Activated T-helper 2 cell treated with anti-CD3 and anti-CD28 coated beads, Interferon-gamma antibody, Interleukin-2, Interleukin-4, amounts not matched to agents 10 μg/mL and 5 μg/mL and 100 μg/mL, durations not matched to agents 14 hours and 24 hours and 36 hours (primary cell): ENCODE measurements at regions not wholly inside any gene's neighbourhood (a gene's known extent, or its start where the extent isn't known, plus 50 kb on each side); places are given as distances from the start of the nearest gene placed in this dataset.
"Not testable (repeated sequence)": the region's sequence is repeated elsewhere in the genome, so short reads cannot be mapped to it uniquely, and the experiment has no call there.

Experiments
- DNase-seq: peaks from one replicate; pipeline ENCODE4 v3.0.0; 2021; ENCODE audit warnings: low spot score
- H3K27ac Mint-ChIP-seq: one replicate; pipeline ENCODE4 v1.8.0; 2021; ENCODE audit warnings: mixed read lengths
- H3K27me3 Mint-ChIP-seq: one replicate; pipeline ENCODE4 v1.8.0; 2021; ENCODE audit warnings: low read depth, mixed read lengths
- H3K36me3 Mint-ChIP-seq: one replicate; pipeline ENCODE4 v1.8.0; 2021; ENCODE audit warnings: low read depth, mixed read lengths
- H3K4me1 Mint-ChIP-seq: one replicate; pipeline ENCODE4 v1.8.0; 2021; ENCODE audit warnings: low read depth, mixed read lengths
- H3K4me3 Mint-ChIP-seq: one replicate; pipeline ENCODE4 v1.8.0; 2021; ENCODE audit warnings: low read depth, mild to moderate bottlenecking, moderate library complexity, mixed read lengths
- H3K9me3 Mint-ChIP-seq: one replicate; pipeline ENCODE4 v1.8.0; 2021; ENCODE audit warnings: mixed read lengths
- intact Hi-C: fragments of 100-400 bp; cut with micrococcal nuclease; formaldehyde crosslinking; loops from one replicate; pipeline ENCODE4 v1.15.1; 2023

- Mint-ChIP-seq H3K27ac (no peak overlapping the region), H3K4me3 (no peak overlapping the region), H3K9me3 (peaks cover 10% of the 10 kb centered on the region), H3K4me1 (no peaks in the 10 kb centered on the region), H3K27me3 (no peaks in the 10 kb centered on the region), H3K36me3 (no peaks in the 10 kb centered on the region)
- no peak for DNase-seq
- intact Hi-C loops = no loop called here
Measured at GRCh38 chr2:36214691-36215090, 140.9 kb upstream of the CRIM1 start.

- no peaks in the 10 kb centered on the region for H3K36me3 Mint-ChIP-seq
- no peak overlapping the region for H3K4me3 Mint-ChIP-seq
- no peak overlapping the region for H3K27ac Mint-ChIP-seq
- no peaks in the 10 kb centered on the region for H3K4me1 Mint-ChIP-seq
- H3K27me3 Mint-ChIP-seq = peaks cover 7% of the 10 kb centered on the region
- H3K9me3 Mint-ChIP-seq = peaks cover 16% of the 10 kb centered on the region
- DNase-seq = no peak
- intact Hi-C loops = no loop called here
Measured at GRCh38 chr2:36203366-36203765, 152.2 kb upstream of the CRIM1 start.

- peaks cover 16% of the 10 kb centered on the region for H3K27me3 Mint-ChIP-seq
- no peak overlapping the region for H3K27ac Mint-ChIP-seq
- H3K4me3 Mint-ChIP-seq = no peak overlapping the region
- H3K9me3 Mint-ChIP-seq = peaks cover 16% of the 10 kb centered on the region
- H3K4me1 Mint-ChIP-seq = no peaks in the 10 kb centered on the region
- intact Hi-C loops = no loop called here
- no peaks in the 10 kb centered on the region for H3K36me3 Mint-ChIP-seq
- no peak for DNase-seq
Measured at GRCh38 chr2:36197181-36197971, 158.2 kb upstream of the CRIM1 start.

GRCh38 chr2:36193680-36194079 is 161.9 kb upstream of the CRIM1 start:
- no peak for DNase-seq
- no peaks in the 10 kb centered on the region for H3K36me3 Mint-ChIP-seq
- H3K4me3 Mint-ChIP-seq = no peak overlapping the region
- H3K27me3 Mint-ChIP-seq = peaks cover 27% of the 10 kb centered on the region
- no peaks in the 10 kb centered on the region for H3K9me3 Mint-ChIP-seq
- no peaks in the 10 kb centered on the region for H3K4me1 Mint-ChIP-seq
- H3K27ac Mint-ChIP-seq = no peak overlapping the region
- intact Hi-C loops = no loop called here

GRCh38 chr2:36192983-36193382 is 162.6 kb upstream of the CRIM1 start:
- no peaks in the 10 kb centered on the region for H3K9me3 Mint-ChIP-seq

DNA sequence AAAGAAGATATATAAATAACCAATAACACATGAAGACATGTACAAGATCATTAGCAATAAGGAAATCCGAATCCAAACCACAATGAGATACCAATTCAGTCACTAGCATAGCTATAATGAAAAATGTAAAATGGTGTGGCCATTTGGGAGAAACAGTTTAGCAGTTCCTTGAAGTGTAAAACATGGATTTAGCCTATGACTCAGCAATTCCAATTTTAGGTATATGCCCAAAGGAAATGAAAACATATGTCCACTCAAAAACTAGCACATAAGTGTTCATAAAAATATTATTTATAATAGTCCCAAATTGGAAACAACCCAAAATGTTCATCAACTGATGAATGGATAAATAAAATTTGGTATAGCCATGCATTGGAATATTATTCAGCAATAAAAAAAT is 165.5 kb upstream of the CRIM1 start:
- Mint-ChIP-seq H3K9me3 (no peaks in the 10 kb centered on the region), H3K36me3 (no peaks in the 10 kb centered on the region), H3K4me3 (no peak overlapping the region), H3K27ac (no peak overlapping the region), H3K4me1 (no peaks in the 10 kb centered on the region), H3K27me3 (peaks cover 23% of the 10 kb centered on the region)
- intact Hi-C loops = no loop called here
- no peak for DNase-seq

More at GRCh38 chr2:36192983-36193382, 162.6 kb upstream of the CRIM1 start:
- intact Hi-C loops = no loop called here
- Mint-ChIP-seq H3K4me3 (no peak overlapping the region), H3K36me3 (no peaks in the 10 kb centered on the region), H3K27me3 (peaks cover 27% of the 10 kb centered on the region), H3K4me1 (no peaks in the 10 kb centered on the region), H3K27ac (no peak overlapping the region)
- no peak for DNase-seq

GRCh38 chr2:36185624-36186023 is 170.0 kb upstream of the CRIM1 start:
- intact Hi-C loops = no loop called here
- Mint-ChIP-seq H3K9me3 (no peaks in the 10 kb centered on the region), H3K36me3 (no peaks in the 10 kb centered on the region)

DNA sequence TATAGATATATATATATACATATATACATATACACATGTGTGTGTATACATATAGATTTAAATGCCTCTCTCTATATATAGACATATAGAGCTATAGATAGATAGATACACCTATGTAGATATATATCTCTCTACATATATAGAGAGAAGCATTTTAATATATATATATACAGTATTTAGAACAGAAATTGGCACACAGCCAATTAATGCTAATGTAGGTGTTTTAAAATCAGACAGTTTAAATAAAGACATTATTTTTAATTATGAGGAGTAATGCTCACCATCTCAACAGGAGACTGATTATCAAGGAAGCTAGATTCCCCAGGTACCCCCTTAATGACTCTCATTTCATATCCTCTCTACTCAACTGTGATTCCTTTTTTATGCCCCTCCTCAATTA is 170.7 kb upstream of the CRIM1 start:
- H3K27ac Mint-ChIP-seq = no peak overlapping the region
- no peaks in the 10 kb centered on the region for H3K36me3 Mint-ChIP-seq
- H3K4me1 Mint-ChIP-seq = no peaks in the 10 kb centered on the region
- intact Hi-C loops = no loop called here
- peaks cover 8% of the 10 kb centered on the region for H3K27me3 Mint-ChIP-seq
- H3K4me3 Mint-ChIP-seq = no peak overlapping the region
- no peaks in the 10 kb centered on the region for H3K9me3 Mint-ChIP-seq
- no peak for DNase-seq

More at GRCh38 chr2:36185624-36186023, 170.0 kb upstream of the CRIM1 start:
- H3K27ac Mint-ChIP-seq = no peak overlapping the region
- DNase-seq = no peak
- no peak overlapping the region for H3K4me3 Mint-ChIP-seq
- peaks cover 10% of the 10 kb centered on the region for H3K27me3 Mint-ChIP-seq
- H3K4me1 Mint-ChIP-seq = no peaks in the 10 kb centered on the region

- H3K27ac Mint-ChIP-seq, intact Hi-C loops, H3K36me3 Mint-ChIP-seq, DNase-seq, H3K4me1 Mint-ChIP-seq, H3K27me3 Mint-ChIP-seq, H3K9me3 Mint-ChIP-seq, H3K4me3 Mint-ChIP-seq: not testable (repeated sequence)
Measured at GRCh38 chr2:36180789-36181482, 174.6 kb upstream of the CRIM1 start.

DNA sequence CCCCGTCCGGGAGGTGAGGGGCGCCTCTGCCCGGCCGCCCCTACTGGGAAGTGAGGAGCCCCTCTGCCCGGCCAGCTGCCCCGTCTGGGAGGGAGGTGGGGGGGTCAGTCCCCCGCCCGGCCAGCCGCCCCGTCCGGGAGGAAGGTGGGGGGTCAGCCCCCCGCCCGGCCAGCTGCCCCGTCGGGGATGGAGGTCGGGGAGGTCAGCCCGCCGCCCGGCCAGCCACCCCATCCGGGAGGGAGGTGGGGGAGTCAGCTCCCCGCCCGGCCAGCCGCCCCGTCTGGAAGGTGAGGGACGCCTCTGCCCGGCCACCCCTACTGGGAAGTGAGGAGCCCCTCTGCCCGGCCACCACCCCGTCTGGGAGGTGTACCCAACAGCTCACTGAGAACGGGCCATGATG is 175.3 kb upstream of the CRIM1 start:
- intact Hi-C loops, DNase-seq, H3K27me3 Mint-ChIP-seq, H3K36me3 Mint-ChIP-seq, H3K9me3 Mint-ChIP-seq, H3K27ac Mint-ChIP-seq, H3K4me1 Mint-ChIP-seq, H3K4me3 Mint-ChIP-seq: not testable (repeated sequence)

DNA sequence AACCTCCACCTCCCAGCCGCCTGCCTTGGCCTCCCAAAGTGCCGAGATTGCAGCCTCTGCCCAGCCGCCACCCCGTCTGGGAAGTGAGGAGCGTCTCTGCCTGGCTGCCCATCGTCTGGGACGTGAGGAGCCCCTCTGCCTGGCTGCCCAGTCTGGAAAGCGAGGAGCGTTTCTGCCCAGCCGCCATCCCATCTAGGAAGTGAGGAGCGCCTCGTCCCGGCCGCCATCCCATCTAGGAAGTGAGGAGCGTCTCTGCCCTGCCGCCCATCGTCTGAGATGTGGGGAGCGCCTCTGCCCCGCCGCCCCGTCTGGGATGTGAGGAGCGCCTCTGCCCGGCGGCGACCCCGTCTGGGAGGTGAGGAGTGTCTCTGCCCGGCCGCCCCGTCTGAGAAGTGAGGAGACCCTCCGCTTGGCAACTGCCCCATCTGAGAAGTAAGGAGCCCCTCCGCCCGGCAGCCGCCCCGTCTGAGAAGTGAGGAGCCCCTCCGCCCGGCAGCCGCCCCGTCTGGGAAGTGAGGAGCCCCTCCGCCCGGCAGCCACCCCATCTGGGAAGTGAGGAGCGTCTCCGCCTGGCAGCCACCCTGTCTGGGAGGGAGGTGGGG is 175.8 kb upstream of the CRIM1 start:
- DNase-seq, H3K4me1 Mint-ChIP-seq, H3K9me3 Mint-ChIP-seq, H3K4me3 Mint-ChIP-seq, H3K27me3 Mint-ChIP-seq, intact Hi-C loops, H3K27ac Mint-ChIP-seq, H3K36me3 Mint-ChIP-seq: not testable (repeated sequence)

GRCh38 chr2:36178384-36178783 is 177.2 kb upstream of the CRIM1 start:
- Mint-ChIP-seq H3K36me3 (no peaks in the 10 kb centered on the region), H3K9me3 (no peaks in the 10 kb centered on the region)
- DNase-seq = no peak

GRCh38 chr2:36177282-36177681 is 178.3 kb upstream of the CRIM1 start:
- H3K9me3 Mint-ChIP-seq = no peaks in the 10 kb centered on the region
- peaks cover 11% of the 10 kb centered on the region for H3K27me3 Mint-ChIP-seq
- intact Hi-C loops = no loop called here
- no peaks in the 10 kb centered on the region for H3K4me1 Mint-ChIP-seq
- no peak overlapping the region for H3K4me3 Mint-ChIP-seq
- H3K27ac Mint-ChIP-seq = no peak overlapping the region
- no peak for DNase-seq
- no peaks in the 10 kb centered on the region for H3K36me3 Mint-ChIP-seq

More at GRCh38 chr2:36178384-36178783, 177.2 kb upstream of the CRIM1 start:
- Mint-ChIP-seq H3K27ac (no peak overlapping the region), H3K4me1 (no peaks in the 10 kb centered on the region), H3K4me3 (no peak overlapping the region), H3K27me3 (peaks cover 9% of the 10 kb centered on the region)
- intact Hi-C loops = no loop called here
